ENCODE measurements at regions not wholly inside any gene's neighbourhood (a gene's known extent, or its start where the extent isn't known, plus 50 kb on each side); places are given as distances from the start of the nearest gene placed in this dataset.

DNA sequence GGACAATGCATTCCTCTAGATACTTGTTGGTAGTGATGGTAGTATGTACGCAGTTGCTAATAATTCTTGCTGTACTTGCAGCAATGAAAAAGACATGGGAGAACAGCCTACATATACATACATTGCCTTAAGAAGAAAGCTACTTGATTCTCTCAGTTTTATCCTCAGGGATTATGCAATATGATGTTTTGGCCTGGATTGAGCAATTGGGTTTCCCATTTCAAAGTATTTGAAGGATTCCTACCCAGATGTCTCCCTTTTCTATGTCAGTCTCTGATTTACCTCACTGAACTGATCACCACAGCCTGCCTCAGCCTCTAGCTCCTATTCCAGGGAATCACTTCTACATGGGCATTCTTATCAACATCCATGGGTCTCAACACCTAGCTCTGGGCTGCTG is 210.1 kb upstream of the CDH10 start:
- intact Hi-C loops (cut with micrococcal nuclease), result loop anchor here (1.0 kb wide), 1 partner anchor 10 kb away; no protein-coding TSS in a partner anchor

DNA sequence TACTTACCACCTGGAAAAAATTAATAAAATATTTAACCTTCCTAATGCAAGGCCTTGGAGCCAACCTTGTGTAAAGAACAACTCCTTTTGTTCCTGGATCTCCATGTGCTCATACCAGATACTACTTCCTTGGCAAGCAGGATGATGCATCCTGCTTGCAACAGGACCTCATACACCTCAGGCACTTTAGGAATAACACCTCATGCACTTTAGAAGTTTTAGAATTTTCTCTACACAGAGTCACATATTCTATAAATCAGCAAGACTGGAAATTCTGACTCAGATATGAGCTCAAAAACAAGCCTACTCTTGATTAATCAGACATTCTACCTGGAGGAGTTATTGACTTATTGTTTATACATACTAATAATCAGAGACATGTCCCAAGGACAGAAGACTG is 209.6 kb upstream of the CDH10 start:
- intact Hi-C loops (cut with micrococcal nuclease), result no loop called here

DNA sequence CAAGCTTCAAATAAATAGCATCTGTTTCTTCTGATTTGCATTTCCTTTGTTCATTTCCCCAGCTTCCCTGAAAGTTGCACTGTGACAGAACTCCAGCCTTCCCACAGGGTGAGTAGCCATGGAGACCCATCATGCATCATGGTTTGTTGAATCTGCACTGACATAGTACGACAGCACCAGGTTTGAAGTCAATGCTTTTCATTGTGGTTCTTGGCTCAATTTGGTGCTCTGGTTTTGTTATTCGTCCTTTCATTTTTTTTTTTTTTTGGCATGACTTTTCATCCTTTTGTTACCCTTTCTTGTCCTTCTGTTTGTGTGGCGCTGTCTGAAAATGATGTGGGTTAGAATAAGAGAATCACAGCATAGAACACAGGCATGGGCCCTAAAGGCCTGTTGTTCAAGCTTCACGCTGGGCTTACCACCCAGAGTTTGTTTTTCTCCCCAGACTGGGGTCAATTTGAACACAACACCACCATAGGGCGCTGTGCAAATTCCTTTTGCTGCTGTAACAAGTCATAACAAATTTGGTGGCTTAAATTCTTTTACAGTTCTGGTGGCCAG is 206.2 kb upstream of the CDH10 start:
- intact Hi-C loops (cut with micrococcal nuclease), result no loop called here

DNA sequence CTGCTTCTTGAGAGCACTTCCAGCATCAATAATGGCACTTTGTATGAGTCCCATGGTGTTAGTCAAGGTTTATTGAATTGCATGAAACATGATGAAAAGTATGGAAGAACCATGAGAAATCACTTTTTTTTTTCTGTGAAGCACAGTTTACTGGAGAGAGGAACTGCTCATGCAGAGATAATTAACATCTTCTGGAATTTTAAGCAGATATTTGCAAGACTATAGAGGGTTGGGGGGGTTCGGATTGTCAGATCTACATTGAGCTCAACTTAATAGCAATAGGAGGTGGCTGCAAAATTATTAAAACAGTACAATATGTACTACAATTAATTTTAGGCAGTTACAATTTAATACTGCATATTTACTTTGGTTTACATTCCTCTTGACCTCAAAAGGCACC is 204.4 kb upstream of the CDH10 start:
- intact Hi-C loops (cut with micrococcal nuclease), result no loop called here

DNA sequence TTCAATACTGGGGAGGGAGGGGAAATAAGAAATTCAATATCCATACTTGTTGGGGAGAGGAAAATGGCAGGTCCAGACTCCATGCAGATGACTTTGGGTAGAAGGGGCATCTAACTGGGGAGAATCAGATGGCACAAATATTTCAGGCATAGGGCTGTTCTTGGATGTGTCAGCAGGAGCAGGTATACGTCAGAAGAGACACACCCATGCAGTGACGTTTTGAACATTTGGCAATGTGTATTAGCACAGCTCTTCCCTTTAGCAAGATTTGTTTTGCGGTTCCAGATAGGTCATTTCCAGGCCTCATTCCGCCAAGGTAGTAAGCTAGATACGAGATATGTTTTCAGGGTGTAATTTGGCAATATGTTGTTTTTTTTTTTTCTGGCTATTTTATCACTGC is 187.2 kb upstream of the CDH10 start:
- intact Hi-C loops (cut with micrococcal nuclease), result no loop called here

DNA sequence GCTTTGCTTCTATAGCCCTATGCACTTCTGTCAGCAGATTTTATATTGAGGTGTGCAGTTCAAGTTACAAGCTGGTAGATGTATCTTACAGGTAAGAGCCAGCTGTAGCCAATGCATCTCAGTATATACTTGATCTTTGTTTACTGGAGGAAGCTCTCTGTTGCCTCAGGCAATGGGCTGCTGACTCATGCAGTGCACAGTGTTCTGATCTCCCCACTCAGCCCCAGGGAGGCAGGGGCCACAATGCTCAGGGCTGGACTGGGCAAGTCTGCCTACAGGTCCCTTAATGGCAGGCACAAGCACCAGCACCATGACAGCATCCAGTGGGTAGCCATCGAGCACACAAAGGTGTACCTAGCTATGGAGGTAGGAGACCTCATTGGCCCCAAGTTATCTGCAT is 178.8 kb upstream of the CDH10 start:
- intact Hi-C loops (cut with micrococcal nuclease), result no loop called here

DNA sequence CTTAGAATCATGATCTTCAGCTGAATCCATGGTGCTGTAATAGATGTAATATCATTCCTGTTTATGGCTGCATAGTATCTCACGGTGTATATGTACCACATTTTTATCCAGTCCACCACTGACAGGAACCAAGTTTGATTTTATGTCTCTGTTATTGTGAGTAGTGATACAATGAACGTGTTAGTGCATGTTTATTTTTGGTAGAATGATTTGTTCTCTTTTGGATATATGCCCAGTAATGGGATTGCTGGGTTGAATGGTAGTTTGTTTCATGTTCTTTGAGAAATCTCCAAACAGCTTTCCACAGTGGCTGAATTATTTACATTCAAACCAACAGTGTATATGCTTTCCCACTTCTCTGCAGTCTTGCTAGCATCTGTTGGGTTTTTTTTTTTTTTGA is 175.1 kb upstream of the CDH10 start:
- intact Hi-C loops (cut with micrococcal nuclease), result no loop called here

DNA sequence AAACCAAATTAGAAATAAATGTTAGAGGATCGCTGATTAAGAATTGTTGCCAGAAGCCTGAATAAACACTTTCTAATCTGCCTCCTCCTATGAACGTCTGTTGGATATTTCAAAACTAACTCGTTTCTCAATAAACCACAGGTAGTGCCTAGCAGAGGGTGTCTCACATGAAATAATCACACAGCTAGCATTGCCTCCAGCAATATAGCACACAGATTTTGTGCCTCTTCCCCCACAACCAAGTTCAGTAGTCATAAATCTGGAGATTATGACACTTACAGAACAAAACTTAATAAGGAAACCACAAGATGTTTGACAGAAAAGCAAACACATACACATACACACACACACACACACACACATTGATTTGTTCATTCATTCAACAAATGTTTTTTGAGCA is 173.2 kb upstream of the CDH10 start:
- intact Hi-C loops (cut with micrococcal nuclease), result no loop called here

DNA sequence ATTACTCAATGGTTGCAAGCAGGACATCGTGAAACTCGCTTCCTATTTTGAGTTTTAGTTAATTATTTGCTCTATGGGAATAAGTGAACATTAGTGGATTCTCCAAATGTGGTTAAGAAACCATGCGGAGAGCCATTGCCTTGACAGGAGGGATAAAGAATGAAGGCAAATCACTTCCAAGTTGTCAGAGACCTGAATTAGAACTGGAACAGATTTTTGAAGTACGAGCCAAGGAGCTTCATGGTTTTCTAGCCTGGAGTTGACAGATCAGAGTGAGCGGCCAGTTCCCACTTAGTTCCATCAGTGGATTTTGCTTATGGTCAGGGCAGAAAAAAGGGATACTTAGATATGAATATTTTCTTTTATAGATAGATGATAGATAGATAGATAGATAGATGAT is 171.4 kb upstream of the CDH10 start:
- intact Hi-C loops (cut with micrococcal nuclease), result no loop called here

DNA sequence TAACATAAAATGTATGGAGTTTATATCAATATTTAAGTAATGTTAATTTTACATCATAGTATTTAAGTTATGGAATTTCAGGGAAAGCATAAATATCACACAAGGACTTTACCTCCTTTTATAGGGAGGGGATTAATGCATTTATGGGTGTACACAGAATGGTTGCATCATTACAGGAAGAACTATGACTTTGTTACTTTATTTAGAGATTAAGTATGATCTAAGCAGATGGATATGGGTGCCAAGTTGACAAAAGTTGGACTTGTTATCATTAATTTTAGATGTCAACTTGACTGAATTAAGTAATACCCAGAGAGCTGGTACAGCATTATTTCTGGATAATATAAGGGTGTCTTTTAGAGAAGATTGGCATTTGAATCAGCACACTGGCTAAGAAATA is 160.5 kb upstream of the CDH10 start:
- intact Hi-C loops (cut with micrococcal nuclease), result no loop called here

DNA sequence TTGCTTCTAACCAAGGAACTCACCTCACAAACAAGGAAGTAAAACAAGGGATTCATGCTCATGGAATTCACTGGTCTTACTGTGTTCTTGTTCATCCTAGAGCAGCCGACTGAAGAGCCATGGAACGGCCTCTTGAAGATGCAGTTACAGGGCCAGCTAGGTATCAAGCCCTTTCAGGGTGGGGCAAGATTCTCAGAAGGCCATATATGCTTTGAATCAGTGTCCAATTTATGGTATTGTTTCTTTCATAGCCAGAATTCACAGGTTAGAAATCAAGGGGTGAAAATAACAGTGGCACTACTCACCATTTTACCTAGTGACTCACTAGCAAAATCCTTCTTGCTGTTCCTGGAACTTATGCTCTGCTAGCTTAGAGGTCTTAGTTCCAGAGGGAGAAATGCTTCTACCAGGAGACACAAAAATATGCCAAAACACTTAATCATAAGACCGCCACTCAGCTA is 159.5 kb upstream of the CDH10 start:
- intact Hi-C loops (cut with micrococcal nuclease), result no loop called here

DNA sequence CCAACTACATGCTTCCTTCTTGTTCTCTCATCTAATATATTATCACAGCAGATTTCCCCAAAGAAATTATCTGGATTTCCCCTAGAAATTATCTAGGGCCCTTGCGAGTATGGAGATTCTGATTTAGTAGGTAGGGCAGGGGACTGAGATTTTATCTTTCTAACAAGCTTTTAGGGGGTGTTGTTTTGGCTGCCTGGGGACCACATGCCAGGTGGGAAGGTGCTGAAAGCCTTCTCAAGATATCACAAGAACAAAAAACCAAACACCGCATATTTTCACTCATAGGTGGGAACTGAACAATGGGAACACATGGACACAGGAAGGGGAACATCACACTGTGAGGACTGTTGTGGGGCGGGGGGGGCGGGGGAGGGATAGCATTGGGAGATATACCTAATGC is 146.5 kb upstream of the CDH10 start:
- intact Hi-C loops (cut with micrococcal nuclease), result no loop called here

DNA sequence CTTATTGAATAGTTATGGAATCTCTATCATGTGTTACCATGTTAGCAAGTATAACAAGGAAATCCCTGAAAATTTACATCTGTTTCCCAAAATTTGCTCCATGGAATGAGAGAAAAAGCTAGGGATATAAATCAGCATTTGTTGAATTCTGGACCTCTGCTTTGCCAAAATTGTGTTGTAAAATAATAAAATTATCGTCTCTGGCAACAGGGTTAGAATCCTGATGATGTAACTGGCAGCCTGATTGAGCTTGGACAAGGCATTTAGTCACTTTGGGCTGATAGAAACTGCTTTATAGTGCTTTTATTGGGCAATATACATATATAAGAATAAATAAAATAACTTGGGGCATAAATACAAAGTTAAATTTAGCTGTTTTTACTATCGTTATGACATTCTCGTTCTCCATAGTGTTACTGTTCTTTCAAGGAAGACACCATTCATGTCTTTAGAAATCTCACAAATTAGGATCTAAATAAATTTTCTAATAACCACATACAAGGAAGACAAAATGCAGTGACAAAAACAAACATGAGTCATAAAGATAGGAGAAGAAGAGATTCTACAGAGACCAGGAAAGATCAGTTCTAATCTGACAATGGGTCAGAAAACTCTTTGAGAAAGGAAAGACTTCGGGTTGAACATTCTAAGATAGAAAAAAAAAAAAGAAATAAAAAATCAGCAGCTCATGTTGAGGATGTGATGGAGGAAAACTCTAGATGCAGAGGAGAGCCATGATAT is 145.0 kb upstream of the CDH10 start:
- intact Hi-C loops (cut with micrococcal nuclease), result no loop called here

DNA sequence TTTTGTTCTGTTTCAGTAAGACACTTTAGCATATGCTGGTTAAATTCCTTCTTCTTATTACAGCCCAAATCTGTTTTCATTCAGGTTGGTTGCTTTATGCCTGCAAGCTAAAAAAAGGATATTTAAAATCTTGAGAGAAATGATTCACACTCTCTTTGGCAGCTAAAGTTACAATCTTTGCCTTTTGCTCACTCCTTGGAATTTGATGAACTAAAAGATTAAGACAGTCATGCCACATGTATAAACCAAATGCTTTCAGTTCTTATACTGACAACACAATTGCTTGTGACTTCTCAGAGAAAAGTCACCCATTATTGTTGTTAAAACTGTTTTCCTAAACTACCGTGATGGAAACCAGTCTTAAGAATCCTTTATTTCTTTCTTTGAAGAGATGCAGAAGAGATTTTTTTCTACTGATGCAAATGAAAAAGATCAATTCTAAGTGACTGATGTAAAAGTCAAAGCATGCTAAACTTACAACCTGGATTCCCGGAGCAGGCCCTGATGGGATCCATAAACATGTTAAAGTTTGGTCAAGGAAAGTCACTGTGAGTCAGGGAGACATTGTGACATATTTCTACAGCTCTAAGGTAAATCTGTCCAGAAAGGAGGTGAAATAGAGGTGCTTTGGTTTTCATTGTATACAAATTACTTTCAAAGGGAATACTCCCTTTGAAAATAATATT is 144.2 kb upstream of the CDH10 start:
- intact Hi-C loops (cut with micrococcal nuclease), result no loop called here

DNA sequence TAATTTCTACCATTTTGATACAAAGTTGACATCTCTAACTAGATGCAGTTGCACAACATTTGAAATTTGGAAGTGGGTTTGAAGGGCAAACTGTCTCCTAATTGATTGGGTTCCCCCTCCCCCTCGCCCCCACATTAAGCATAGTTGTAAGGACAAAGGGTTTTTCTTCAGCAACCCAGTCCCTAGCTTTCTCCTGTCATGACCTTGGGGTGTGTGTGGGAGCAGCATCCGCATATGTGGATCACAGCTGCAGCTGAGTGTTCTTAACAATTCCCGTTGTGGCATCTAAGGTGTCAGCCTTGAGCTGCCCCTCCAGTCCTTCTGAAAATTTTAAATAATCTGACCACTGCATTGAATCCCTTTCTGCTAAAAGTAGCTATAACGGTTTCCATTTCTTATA is 141.3 kb upstream of the CDH10 start:
- intact Hi-C loops (cut with micrococcal nuclease), result no loop called here

DNA sequence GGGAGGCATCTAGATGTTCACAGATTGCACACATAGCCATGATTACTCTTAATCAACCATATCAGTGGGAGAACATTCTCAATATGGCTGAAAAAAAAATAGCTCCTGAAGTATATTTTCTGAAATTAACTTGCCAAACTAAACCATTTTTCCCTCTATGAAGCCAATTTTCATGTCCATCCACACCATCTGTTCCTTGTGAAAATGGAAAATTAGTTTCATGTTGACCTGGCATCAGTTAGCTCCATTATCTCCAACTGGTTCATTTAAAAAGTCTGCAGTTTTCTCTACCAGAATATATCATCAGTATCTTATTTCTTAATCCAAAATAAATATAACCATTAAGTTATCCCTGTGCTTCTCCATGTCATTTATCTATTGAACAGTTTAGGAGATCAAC is 138.8 kb upstream of the CDH10 start:
- intact Hi-C loops (cut with micrococcal nuclease), result no loop called here

DNA sequence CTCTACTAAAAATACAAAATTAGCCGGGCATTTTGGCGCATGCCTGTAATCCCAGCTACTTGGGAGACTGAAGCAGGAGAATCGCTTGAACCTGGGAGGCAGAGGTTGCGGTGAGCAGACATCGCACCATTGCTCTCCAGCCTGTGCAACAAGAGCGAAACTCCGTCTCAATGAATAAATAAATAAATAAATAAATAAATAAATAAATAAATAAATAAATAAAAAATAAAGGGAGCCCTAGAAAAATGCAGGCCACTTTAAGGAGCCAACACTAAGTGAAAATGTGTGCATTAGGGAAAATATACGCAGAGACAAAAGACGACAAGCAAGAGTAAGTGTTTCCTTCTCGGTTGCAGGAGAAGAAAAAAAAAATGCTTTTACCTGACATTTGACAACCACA is 132.6 kb upstream of the CDH10 start:
- intact Hi-C loops (cut with micrococcal nuclease), result no loop called here

DNA sequence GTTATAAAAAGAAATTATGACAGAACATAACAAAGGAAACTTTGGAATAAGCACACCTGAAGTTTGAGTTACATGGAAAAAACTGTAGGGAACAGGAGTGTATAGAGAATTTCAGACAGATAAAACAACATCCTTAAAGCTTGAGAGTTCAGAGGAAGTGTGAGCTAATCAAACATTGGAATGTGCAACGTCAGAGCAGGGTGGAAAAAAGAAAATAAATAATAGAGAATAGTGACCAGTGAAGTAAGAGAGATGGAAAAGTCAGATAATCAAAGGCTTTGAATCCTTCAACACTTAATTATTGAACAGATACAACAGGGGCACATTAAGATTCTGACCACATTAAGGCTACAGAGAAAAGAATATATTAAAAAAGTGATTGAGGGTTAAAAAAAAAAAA is 128.5 kb upstream of the CDH10 start:
- intact Hi-C loops (cut with micrococcal nuclease), result no loop called here

DNA sequence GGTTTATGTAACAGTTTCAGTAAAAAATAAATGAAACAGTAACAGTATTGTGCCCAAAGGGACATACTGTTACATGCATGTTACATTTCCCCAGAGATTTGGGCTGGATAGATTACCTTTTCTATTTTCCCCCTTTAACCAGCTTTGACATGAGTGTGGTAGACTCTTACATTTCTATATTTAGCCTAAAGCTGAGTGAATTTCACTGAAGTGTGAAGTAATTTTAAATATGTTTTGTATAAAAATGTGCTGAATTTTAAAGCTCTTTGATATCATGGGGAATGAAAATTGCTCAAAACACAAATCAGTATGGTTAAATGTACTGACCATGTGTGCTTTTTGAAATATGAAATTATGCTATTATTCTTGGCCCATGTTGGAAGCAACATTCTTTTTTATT is 122.3 kb upstream of the CDH10 start:
- intact Hi-C loops (cut with micrococcal nuclease), result no loop called here

DNA sequence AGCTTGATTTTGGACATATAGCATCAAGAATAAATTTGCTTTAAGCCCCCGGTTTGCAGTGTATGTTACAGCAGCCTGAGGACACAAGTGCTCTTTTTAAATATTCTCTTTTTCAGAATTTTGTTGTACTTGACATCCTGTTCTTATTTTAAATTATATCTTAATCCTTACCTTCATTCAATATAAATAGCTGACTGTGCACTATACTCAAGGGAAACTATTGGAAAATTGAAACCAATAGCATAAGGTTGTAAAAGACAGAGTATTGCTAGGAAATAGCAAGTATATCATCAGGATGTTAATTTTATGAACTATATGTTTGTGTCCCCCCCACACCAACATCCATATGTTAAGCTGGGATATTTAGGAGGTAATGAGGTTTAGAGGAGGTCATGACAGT is 120.4 kb upstream of the CDH10 start:
- intact Hi-C loops (cut with micrococcal nuclease), result no loop called here

DNA sequence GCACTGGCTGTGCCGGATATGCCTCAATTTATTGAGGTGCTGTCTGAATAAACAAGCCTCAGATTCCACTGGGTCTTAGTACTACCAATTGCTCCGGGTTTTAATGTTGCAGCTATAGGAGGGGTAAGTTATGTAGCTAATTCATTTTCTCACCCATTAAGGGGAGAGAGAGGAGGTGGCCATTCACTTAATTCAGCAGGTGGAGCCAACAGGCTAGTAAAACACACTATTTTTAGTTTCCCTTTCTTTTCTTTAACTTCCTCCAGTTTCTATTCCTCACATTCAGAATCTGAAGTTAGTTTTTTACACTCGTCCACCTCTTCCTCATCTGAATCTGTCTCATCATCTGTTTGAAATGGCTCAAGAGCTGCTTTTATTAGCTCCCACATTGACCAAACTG is 105.6 kb upstream of the CDH10 start:
- intact Hi-C loops (cut with micrococcal nuclease), result no loop called here

DNA sequence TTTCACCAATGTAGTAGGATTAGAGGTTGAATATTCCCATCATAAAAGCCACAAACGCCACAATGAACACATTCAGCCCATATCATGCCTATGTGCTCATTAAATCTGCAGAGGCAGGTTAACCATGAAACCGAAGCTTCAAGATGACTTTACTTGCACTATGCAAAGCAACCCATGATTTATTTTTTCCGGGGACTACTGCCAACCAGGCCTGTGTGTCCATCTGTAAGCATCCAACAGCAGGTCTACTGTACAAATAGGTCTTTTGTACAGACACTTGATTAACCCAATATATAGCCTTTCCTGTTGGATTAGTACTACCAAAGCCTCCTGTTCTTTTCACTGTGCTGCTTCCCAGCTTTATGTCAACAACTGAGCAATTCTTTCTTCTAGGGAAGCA is 104.9 kb upstream of the CDH10 start:
- intact Hi-C loops (cut with micrococcal nuclease), result no loop called here

DNA sequence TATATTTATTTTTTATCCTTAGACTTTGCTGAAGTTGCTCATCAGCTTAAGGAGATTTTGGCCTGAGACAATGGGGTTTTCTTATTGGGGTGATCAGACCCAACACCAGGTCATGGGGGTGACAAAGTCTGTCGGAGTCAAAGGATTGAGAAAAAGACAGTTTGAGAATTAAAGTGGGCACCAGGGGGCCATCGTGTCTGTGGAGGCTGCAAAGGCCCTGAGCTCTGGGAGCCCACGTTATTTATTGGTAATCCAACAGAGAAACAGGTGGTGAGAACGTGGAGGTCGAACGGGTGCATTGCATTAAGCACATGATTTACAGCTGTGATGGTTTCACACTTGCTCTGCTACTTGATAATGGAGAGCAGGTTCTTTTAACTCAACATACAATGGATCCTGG is 102.5 kb upstream of the CDH10 start:
- intact Hi-C loops (cut with micrococcal nuclease), result no loop called here

Measured in T-helper 1 cell treated with Interleukin-12 subunit alpha and Interleukin-12 subunit beta and Interleukin-4 antibody, amounts not matched to agents 30 ng/mL and 1 ng/mL, for 36 hours (primary cell).